ENCODE measurements at regions not wholly inside any gene's neighbourhood (a gene's known extent, or its start where the extent isn't known, plus 50 kb on each side); places are given as distances from the start of the nearest gene placed in this dataset.

- Histone ChIP-seq H2BK120ac (replicated peaks; ENCODE audit: low read depth, low read length) (no peak overlapping the region), H3K56ac (replicated peaks; ENCODE audit: insufficient read length, low read depth, low read length) (no peak overlapping the region), H3K4me1 (replicated peaks in 1 of 4; ENCODE audit: control insufficient read depth in 3 of 4, insufficient read depth in 4 of 4, low read length in 3 of 4) (no peaks in the 10 kb centered on the region), H3K23ac (ENCODE audit: insufficient read length) (no peak overlapping the region), H3K18ac (ENCODE audit: extremely low read depth, low read length) (no peak overlapping the region), H3K9ac (replicated peaks in 1 of 4; ENCODE audit: extremely low read depth in 1 of 4, low read depth in 3 of 4, low read length in 3 of 4) (no peak overlapping the region), H3K4me3 (ENCODE audit: extremely low read depth in 1 of 4, insufficient read depth in 2 of 4, low read depth in 3 of 4, low read length in 4 of 4) (no peak overlapping the region), H2AK5ac (ENCODE audit: low read depth, low read length) (no peak overlapping the region), H4K20me1 (replicated peaks in 1 of 2; ENCODE audit: control insufficient read depth in 1 of 2, insufficient read depth in 2 of 2, low read length in 2 of 2) (no peaks in the 10 kb centered on the region), H2AFZ (ENCODE audit: low read length) (peak overlapping the region; percentile 70; the same call in 1 of the 2 replicates), H3K79me2 (ENCODE audit: control insufficient read depth in 1 of 2, insufficient read depth in 2 of 2, low read length in 2 of 2) (no peaks in the 10 kb centered on the region), H4K8ac (ENCODE audit: extremely low read depth, insufficient read depth, low read length) (no peak overlapping the region), H4K91ac (replicated peaks; ENCODE audit: insufficient read length, low read length) (no peak overlapping the region), H2BK20ac (ENCODE audit: low read length) (no peak overlapping the region), H4K5ac (ENCODE audit: insufficient read length, low read depth, low read length) (no peak overlapping the region), H3K4ac (replicated peaks; ENCODE audit: insufficient read length, low read depth, low read length) (no peak overlapping the region), H2BK5ac (ENCODE audit: low read depth, low read length) (no peak overlapping the region), H3K27ac (ENCODE audit: low read depth, low read length) (no peak overlapping the region), H3K36me3 (ENCODE audit: control insufficient read depth in 2 of 4, insufficient read depth in 4 of 4, low read length in 3 of 4) (no peaks in the 10 kb centered on the region), H3K27me3 (replicated peaks in 1 of 4; ENCODE audit: control insufficient read depth in 3 of 4, extremely low read depth in 1 of 4, insufficient read depth in 3 of 4, low read length in 3 of 4) (no peaks in the 10 kb centered on the region), H3K23me2 (ENCODE audit: low read depth, low read length) (no peaks in the 10 kb centered on the region), H2BK12ac (ENCODE audit: low read depth, low read length) (no peak overlapping the region), H2BK15ac (ENCODE audit: low read length) (no peak overlapping the region), H3K9me3 (ENCODE audit: insufficient read depth in 2 of 2, low read depth in 1 of 2, low read length in 1 of 2) (no peaks in the 10 kb centered on the region), H3K79me1 (ENCODE audit: low read depth, low read length) (no peaks in the 10 kb centered on the region), H3K4me2 (ENCODE audit: insufficient read depth in 1 of 2, low read depth in 2 of 2, low read length in 2 of 2) (no peak overlapping the region), H3K14ac (ENCODE audit: insufficient read length) (no peak overlapping the region)
- DNase-seq (ENCODE audit: low read depth in 1 of 2, low spot score in 2 of 2) (no peak), FAIRE-seq (no peak)
- ChIA-PET CTCF (ENCODE audit: partially characterized antibody) (no interaction called here), POLR2A (ENCODE audit: partially characterized antibody) (no interaction called here)
- WGBS, 2 experiments (ENCODE audit: extremely low coverage in 1 of 2, insufficient coverage in 1 of 2, insufficient read length in 1 of 2, insufficient replicate concordance in 2 of 2, low coverage in 1 of 2, low lambda C conversion rate in 2 of 2, missing lambda C conversion rate in 1 of 2), result 91% methylated on average over 2 of the region's 2 CpGs; no CpG with 5 or more reads in 1 of the 2 experiments
- TF ChIP-seq BACH1 (IDR thresholded peaks at IDR 0.05; ENCODE audit: low read length), result peak; percentile 34; the same call in 1 of the 2 replicates
- peak; percentile 31; the same call in 1 of the 2 replicates for TF ChIP-seq MAFK (IDR thresholded peaks at IDR 0.05; ENCODE audit: low read depth, low read length)
- TF ChIP-seq ASH2L (IDR thresholded peaks at IDR 0.05; ENCODE audit: low read length), result no peak
- no peak for TF ChIP-seq SUZ12 (IDR thresholded peaks at IDR 0.05; ENCODE audit: low read length)
- no peak for TF ChIP-seq SAP30 (IDR thresholded peaks at IDR 0.05; ENCODE audit: insufficient read depth, insufficient replicate concordance, low read length)
- no peak for TF ChIP-seq JUND (IDR thresholded peaks at IDR 0.05; ENCODE audit: low read length)
- TF ChIP-seq CEBPB (IDR thresholded peaks at IDR 0.05; ENCODE audit: low read depth, low read length), result no peak
- no peak for TF ChIP-seq EZH2 (IDR thresholded peaks at IDR 0.05; ENCODE audit: low read depth, low read length, severe bottlenecking)
Measured at GRCh38 chr4:31557437-31557836, 837.3 kb downstream of the PCDH7 start.
